ENCODE measurements at regions not wholly inside any gene's neighbourhood (a gene's known extent, or its start where the extent isn't known, plus 50 kb on each side); places are given as distances from the start of the nearest gene placed in this dataset.
A peak's percentile ranks its signal among the peaks of the same experiment; 100 is the strongest.

DNA sequence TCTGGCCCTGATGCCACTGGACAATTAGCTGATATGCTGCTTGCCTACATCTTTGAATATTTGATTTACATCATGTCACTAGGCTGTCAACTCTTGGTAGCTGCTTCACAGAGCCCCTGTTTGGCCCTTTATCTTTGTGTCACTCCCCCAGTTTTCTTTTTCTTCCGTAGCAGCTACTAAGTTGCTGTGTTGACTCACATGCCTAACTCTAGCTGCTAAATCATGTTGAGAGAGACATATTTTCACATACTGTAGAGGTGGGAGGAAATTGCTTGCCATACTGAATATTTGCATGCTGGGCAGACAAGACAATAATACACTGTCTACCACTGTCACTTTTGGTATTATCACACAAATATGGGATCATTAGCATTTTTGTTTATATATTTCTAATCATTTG lies 147.1 kb upstream of the NOVA1 start:
- TF ChIP-seq, protein P1, sequence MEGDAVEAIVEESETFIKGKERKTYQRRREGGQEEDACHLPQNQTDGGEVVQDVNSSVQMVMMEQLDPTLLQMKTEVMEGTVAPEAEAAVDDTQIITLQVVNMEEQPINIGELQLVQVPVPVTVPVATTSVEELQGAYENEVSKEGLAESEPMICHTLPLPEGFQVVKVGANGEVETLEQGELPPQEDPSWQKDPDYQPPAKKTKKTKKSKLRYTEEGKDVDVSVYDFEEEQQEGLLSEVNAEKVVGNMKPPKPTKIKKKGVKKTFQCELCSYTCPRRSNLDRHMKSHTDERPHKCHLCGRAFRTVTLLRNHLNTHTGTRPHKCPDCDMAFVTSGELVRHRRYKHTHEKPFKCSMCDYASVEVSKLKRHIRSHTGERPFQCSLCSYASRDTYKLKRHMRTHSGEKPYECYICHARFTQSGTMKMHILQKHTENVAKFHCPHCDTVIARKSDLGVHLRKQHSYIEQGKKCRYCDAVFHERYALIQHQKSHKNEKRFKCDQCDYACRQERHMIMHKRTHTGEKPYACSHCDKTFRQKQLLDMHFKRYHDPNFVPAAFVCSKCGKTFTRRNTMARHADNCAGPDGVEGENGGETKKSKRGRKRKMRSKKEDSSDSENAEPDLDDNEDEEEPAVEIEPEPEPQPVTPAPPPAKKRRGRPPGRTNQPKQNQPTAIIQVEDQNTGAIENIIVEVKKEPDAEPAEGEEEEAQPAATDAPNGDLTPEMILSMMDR (IDR thresholded peaks at IDR 0.05; ENCODE audit: poor library complexity, severe bottlenecking): no peak
- no peak for TF ChIP-seq SMC3 (conservative IDR thresholded peaks at IDR 0.05; ENCODE audit: poor library complexity)
- no peak for TF ChIP-seq TAF1 (IDR thresholded peaks at IDR 0.05; ENCODE audit: low read depth)
- no peak for TF ChIP-seq EZH2 (IDR thresholded peaks at IDR 0.05; ENCODE audit: borderline replicate concordance, insufficient read depth, low read length, poor library complexity, severe bottlenecking)
- TF ChIP-seq EP300 (conservative IDR thresholded peaks at IDR 0.05; ENCODE audit: poor library complexity, severe bottlenecking): peak; percentile 9
- TF ChIP-seq POLR2AphosphoS5 (IDR thresholded peaks at IDR 0.05): peak; percentile 18
- no peak for TF ChIP-seq RAD21 (conservative IDR thresholded peaks at IDR 0.05)
